Upper lobe of left lung (tissue), 6 donors: ENCODE measurements at regions not wholly inside any gene's neighbourhood (a gene's known extent, or its start where the extent isn't known, plus 50 kb on each side); places are given as distances from the start of the nearest gene placed in this dataset.

Experiments used
- ATAC-seq, 2 donors: fragments of 200-7000 bp; cut with Tn5 transposase; one replicate each; pipeline ENCODE4 v1.9.1; 2022; ENCODE audit warnings: mild to moderate bottlenecking in 2 of 2, moderate library complexity in 2 of 2; ENCODE audit not compliant: low FRiP score in 2 of 2
- DNase-seq, 2 donors: peaks; one replicate each; pipeline ENCODE4 v3.0.0-alpha.2; 2019 to 2020
- H3K27ac ChIP-seq, 4 donors: fragments of 200-600 bp; sonication (generic); one replicate each; pipeline ENCODE4 v1.5.1; 2016 to 2019
- H3K27me3 ChIP-seq, 4 donors: fragments of 200-600 bp; sonication (generic); one replicate each; pipeline ENCODE4 v1.5.1; 2017 to 2019
- H3K36me3 ChIP-seq, 4 donors: fragments of 200-600 bp; sonication (generic); one replicate each; pipeline ENCODE4 v1.5.1; 2016 to 2019
- H3K4me1 ChIP-seq, 4 donors: fragments of 200-600 bp; sonication (generic); one replicate each; pipeline ENCODE4 v1.5.1; 2018 to 2019
- H3K4me3 ChIP-seq, 4 donors: fragments of 200-600 bp; sonication (generic); one replicate each; pipeline ENCODE4 v1.5.1; 2017 to 2019; ENCODE audit warnings: mild to moderate bottlenecking in 2 of 4, moderate library complexity in 1 of 4
- H3K9me3 ChIP-seq, 4 donors: fragments of 200-600 bp; sonication (generic); one replicate each; pipeline ENCODE4 v1.5.1; 2018 to 2019
- EP300 ChIP-seq, 4 donors: sonication (generic); formaldehyde crosslinking; IDR thresholded peaks; one replicate each; pipeline ENCODE4 v1.5.1; 2017; ENCODE audit warnings: antibody characterized with exemption in 4 of 4, control low read depth in 2 of 4
- POLR2A ChIP-seq, 4 donors: fragments of 450-650 bp; IDR thresholded peaks; one replicate each; pipeline ENCODE4 v1.5.1; 2016 to 2017; ENCODE audit warnings: antibody characterized with exemption in 4 of 4, mild to moderate bottlenecking in 2 of 4
- POLR2AphosphoS5 ChIP-seq, 2 donors: sonication (generic); formaldehyde crosslinking; IDR thresholded peaks; one replicate each; pipeline ENCODE4 v1.5.1; 2017; ENCODE audit warnings: antibody characterized with exemption in 2 of 2
- WGBS, 2 donors: methylation state at CpG; one replicate each; pipeline ENCODE4 v1.1.5; 2017 to 2018; 5-methylcytosine and 5-hydroxymethylcytosine counted together
- TF ChIP-seq, protein P1 (sequence below), 6 experiments: fragments of 450-650 bp in 4 of 6; fragments of 200-600 bp in 2 of 6; sonication (generic) in 2 of 6; IDR thresholded peaks; one replicate each; pipeline ENCODE4 v1.5.1; 2016 to 2019; ENCODE audit warnings: antibody characterized with exemption in 6 of 6
- donor health status: DM: no; HTN: no; CAD: no; lungs with moderate emphysema.
- donor health status: DM: no; HTN: yes; CAD: no; lungs with severe emphysema.

DNA sequence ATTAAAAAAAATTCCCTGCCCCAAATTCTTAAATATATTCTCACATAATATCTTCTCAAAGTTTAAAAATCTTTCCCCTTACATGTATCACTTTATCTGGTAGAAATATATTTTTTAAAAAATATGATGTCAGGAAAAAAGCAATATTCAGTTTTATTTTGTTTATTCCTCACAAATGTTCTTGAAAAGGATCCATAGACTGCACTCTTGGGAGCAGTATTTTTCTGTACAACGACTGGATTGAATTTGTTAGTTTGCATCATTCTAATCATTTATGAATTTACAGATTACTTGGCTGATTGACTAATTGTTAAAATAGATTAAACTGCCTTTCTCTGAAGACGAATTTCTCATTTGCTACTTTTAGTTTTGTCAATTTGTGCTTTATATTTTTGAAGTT lies 468.1 kb upstream of the NOVA1 start:
- Histone ChIP-seq H3K4me1 (no peaks in the 10 kb centered on the region), H3K9me3 (no peaks in the 10 kb centered on the region), H3K4me3 (no peak overlapping the region), H3K27me3 (no peaks in the 10 kb centered on the region), H3K36me3 (no peaks in the 10 kb centered on the region), H3K27ac (no peak overlapping the region)
- ATAC-seq (no peak), DNase-seq (no peak)
- 39 to 56% methylated on average over 2 of the region's 2 CpGs for WGBS, 2 donors
- TF ChIP-seq POLR2AphosphoS5 (IDR thresholded peaks at IDR 0.05) (no peak), POLR2A (IDR thresholded peaks at IDR 0.05) (no peak), EP300 (IDR thresholded peaks at IDR 0.05) (no peak)
- TF ChIP-seq, protein P1, sequence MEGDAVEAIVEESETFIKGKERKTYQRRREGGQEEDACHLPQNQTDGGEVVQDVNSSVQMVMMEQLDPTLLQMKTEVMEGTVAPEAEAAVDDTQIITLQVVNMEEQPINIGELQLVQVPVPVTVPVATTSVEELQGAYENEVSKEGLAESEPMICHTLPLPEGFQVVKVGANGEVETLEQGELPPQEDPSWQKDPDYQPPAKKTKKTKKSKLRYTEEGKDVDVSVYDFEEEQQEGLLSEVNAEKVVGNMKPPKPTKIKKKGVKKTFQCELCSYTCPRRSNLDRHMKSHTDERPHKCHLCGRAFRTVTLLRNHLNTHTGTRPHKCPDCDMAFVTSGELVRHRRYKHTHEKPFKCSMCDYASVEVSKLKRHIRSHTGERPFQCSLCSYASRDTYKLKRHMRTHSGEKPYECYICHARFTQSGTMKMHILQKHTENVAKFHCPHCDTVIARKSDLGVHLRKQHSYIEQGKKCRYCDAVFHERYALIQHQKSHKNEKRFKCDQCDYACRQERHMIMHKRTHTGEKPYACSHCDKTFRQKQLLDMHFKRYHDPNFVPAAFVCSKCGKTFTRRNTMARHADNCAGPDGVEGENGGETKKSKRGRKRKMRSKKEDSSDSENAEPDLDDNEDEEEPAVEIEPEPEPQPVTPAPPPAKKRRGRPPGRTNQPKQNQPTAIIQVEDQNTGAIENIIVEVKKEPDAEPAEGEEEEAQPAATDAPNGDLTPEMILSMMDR (IDR thresholded peaks at IDR 0.05) = no peak

DNA sequence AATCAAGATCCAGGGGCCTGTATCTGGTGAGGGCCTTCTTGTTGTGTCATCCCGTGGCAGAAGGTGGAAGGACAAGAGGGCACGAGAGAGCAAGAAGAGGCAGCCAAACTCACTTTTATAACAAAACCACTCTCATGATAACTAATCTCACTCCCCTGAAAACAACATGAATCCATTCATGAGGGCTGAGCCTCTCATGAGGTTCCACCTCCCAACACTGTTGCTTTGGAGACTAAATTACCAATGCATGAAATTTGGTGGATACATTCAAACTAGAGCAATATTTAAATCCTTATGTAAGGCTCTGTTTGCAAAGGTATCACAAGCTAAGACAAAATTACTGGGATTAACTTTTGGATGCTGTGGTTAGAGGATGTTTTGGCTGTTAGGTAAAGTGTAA lies 470.1 kb upstream of the NOVA1 start:
- Histone ChIP-seq H3K4me3 (no peak overlapping the region), H3K4me1 (no peaks in the 10 kb centered on the region), H3K27ac (no peak overlapping the region), H3K36me3 (no peaks in the 10 kb centered on the region), H3K9me3 (no peaks in the 10 kb centered on the region), H3K27me3 (no peaks in the 10 kb centered on the region)
- WGBS, 2 donors = 79 to 83% methylated on average over 2 of the region's 2 CpGs
- TF ChIP-seq POLR2A (IDR thresholded peaks at IDR 0.05) (no peak), POLR2AphosphoS5 (IDR thresholded peaks at IDR 0.05) (no peak), EP300 (IDR thresholded peaks at IDR 0.05) (no peak)
- TF ChIP-seq, protein P1 (IDR thresholded peaks at IDR 0.05) = no peak
- DNase-seq (no peak), ATAC-seq (no peak)

DNA sequence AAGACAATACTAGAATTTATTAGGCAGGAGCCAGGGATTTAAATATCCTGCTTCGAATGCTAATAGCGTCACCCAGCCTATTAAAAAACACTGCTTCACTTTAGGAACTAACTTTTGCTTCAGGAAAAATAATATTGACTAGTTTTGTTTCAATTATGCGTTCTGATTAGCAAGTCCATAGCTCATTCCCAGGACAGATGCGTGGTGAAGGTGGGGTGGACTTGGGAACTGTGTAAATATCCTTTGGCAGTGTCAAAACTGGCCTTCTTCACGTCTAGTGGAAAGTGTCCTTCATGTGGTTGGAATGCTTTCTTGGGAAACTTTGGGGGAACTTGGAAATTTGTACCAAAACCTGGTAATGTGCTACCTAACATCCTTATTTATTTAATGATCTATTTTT lies 474.8 kb upstream of the NOVA1 start:
- Histone ChIP-seq H3K36me3 (no peaks in the 10 kb centered on the region), H3K4me3 (no peak overlapping the region), H3K27me3 (no peaks in the 10 kb centered on the region), H3K9me3 (no peaks in the 10 kb centered on the region), H3K27ac (no peak overlapping the region), H3K4me1 (no peaks in the 10 kb centered on the region)
- WGBS, 2 donors = 60 to 61% methylated on average over 5 of the region's 5 CpGs
- ATAC-seq = no peak
- no peak for TF ChIP-seq EP300 (IDR thresholded peaks at IDR 0.05)
- TF ChIP-seq POLR2A (IDR thresholded peaks at IDR 0.05) = no peak
- TF ChIP-seq POLR2AphosphoS5 (IDR thresholded peaks at IDR 0.05) = no peak
- TF ChIP-seq, protein P1 (IDR thresholded peaks at IDR 0.05) = no peak
- DNase-seq = no peak

DNA sequence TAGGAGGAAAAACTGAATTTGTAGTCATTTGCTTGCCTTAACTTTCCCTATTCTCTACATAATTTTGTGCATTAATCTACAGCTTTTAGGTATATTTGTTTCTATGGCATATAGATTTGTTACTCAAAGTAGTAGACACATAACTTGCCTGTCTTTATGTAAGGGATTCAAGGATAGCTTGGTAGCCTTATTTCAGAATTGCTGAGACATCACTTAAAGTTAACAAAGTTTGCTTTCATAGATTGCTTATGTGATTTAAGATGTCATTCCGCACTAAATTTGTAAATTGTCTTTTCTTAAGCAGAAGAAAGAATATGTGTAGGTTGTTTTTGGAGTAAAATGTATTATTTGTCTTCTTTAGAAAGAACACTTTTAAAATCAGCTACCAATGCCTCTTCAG lies 477.7 kb upstream of the NOVA1 start:
- no peaks in the 10 kb centered on the region for H3K4me1 ChIP-seq
- no peak for ATAC-seq
- TF ChIP-seq, protein P1 (IDR thresholded peaks at IDR 0.05) = no peak
- TF ChIP-seq EP300 (IDR thresholded peaks at IDR 0.05) (no peak), POLR2A (IDR thresholded peaks at IDR 0.05) (no peak), POLR2AphosphoS5 (IDR thresholded peaks at IDR 0.05) (no peak)
- H3K36me3 ChIP-seq = no peaks in the 10 kb centered on the region
- no peaks in the 10 kb centered on the region for H3K27me3 ChIP-seq
- 77 to 91% methylated on average over 1 of the region's 1 CpG for WGBS, 2 donors
- H3K4me3 ChIP-seq = no peak overlapping the region
- no peak for DNase-seq
- no peaks in the 10 kb centered on the region for H3K9me3 ChIP-seq
- H3K27ac ChIP-seq = no peak overlapping the region

DNA sequence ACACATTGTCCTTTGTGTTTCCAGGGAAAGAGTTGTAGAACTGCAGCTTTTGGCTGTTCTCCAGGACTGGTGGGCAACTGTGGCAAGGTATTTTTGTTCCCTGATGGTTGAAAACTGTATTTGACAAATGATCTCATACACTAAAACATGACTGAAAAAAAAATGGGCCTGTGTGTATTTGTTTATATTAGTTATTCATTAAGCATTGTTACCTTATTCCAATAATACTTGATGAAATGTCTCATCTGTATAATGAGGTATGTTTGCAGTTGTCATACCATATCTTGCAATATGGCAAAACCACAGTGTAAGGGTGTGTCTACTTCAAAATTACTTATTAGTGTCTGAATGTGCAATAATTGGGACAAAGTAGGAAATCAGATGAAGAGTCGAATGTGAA lies 479.4 kb upstream of the NOVA1 start:
- WGBS, 2 donors = 53 to 56% methylated on average over 1 of the region's 1 CpG
- Histone ChIP-seq H3K36me3 (no peaks in the 10 kb centered on the region), H3K27me3 (no peaks in the 10 kb centered on the region), H3K27ac (no peak overlapping the region), H3K4me1 (no peaks in the 10 kb centered on the region), H3K9me3 (no peaks in the 10 kb centered on the region), H3K4me3 (no peak overlapping the region)
- TF ChIP-seq EP300 (IDR thresholded peaks at IDR 0.05) = no peak
- no peak for TF ChIP-seq POLR2A (IDR thresholded peaks at IDR 0.05)
- TF ChIP-seq POLR2AphosphoS5 (IDR thresholded peaks at IDR 0.05) = no peak
- TF ChIP-seq, protein P1 (IDR thresholded peaks at IDR 0.05) = no peak
- ATAC-seq (no peak), DNase-seq (no peak)
